ENCODE measurements at regions not wholly inside any gene's neighbourhood (a gene's known extent, or its start where the extent isn't known, plus 50 kb on each side); places are given as distances from the start of the nearest gene placed in this dataset.

GRCh38 chr3:31022716-31023115, 128.3 kb upstream of the GADL1 start:
- TF ChIP-seq EZH2 (IDR thresholded peaks at IDR 0.05; ENCODE audit: insufficient read depth, poor library complexity, severe bottlenecking) (no peak), EZH2phosphoT487 (IDR thresholded peaks at IDR 0.05; ENCODE audit: insufficient read depth, low read depth) (no peak)

All from GM23248 (cell line).